A673 (cell line): ENCODE measurements at regions not wholly inside any gene's neighbourhood (a gene's known extent, or its start where the extent isn't known, plus 50 kb on each side); places are given as distances from the start of the nearest gene placed in this dataset.

Source experiments
- EZH2 ChIP-seq: fragments of 200-600 bp; sonication (generic); IDR thresholded peaks from 2 replicates; pipeline ENCODE4 v1.6.1; 2017; ENCODE audit warnings: borderline replicate concordance, low read depth, mild to moderate bottlenecking, mixed read lengths, antibody characterized with exemption, low read length; ENCODE audit not compliant: poor library complexity, severe bottlenecking
- TF ChIP-seq, protein P1 (sequence below): fragments of 300-800, 200-600 bp; sonication (generic); conservative IDR thresholded peaks from 2 replicates; pipeline ENCODE4 v1.5.1; 2017; ENCODE audit warnings: low read depth, mild to moderate bottlenecking, antibody characterized with exemption, low read length, moderate library complexity, mixed read lengths

DNA sequence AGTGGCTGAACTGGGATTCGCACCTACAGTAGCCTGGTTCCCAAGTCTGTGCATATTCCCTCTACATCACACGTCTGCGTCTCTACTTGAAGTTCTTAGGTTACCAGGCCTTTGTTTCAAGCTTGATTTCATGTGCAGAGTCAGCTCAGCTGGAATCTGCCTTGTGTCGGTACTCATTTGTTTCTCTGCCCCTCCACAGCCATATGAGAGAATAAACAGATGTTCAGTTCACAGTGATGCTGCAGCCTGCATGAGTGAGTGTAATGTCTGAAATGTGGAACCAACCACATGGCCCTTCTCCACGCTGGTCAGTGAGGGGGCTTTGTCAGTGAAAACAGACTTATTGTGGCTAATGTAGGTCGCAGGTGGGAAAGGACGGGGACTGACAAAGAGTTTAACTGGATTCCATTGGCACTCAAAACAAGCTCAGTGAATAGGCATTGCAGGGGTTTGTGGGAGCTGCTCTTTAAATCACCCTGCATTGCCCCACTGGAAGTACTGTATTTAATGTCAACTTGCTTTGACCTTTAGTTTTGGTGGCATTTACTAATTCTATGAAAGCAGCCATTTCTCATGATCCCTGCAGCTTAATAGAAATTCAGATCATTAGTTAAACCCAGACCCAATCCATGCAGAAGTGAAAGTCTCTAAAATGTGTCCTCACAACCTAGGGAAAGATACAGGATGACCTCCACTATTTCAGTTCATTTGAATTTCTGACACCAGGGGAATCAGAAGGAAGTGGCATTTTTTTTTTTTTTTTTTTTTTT lies 136.4 kb upstream of the FAM78B start:
- TF ChIP-seq, protein P1, sequence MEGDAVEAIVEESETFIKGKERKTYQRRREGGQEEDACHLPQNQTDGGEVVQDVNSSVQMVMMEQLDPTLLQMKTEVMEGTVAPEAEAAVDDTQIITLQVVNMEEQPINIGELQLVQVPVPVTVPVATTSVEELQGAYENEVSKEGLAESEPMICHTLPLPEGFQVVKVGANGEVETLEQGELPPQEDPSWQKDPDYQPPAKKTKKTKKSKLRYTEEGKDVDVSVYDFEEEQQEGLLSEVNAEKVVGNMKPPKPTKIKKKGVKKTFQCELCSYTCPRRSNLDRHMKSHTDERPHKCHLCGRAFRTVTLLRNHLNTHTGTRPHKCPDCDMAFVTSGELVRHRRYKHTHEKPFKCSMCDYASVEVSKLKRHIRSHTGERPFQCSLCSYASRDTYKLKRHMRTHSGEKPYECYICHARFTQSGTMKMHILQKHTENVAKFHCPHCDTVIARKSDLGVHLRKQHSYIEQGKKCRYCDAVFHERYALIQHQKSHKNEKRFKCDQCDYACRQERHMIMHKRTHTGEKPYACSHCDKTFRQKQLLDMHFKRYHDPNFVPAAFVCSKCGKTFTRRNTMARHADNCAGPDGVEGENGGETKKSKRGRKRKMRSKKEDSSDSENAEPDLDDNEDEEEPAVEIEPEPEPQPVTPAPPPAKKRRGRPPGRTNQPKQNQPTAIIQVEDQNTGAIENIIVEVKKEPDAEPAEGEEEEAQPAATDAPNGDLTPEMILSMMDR, result no peak
- TF ChIP-seq EZH2, result no peak
